CD4-positive, alpha-beta T cell treated with Interleukin-21 for 1 hour (primary cell): ENCODE measurements at regions not wholly inside any gene's neighbourhood (a gene's known extent, or its start where the extent isn't known, plus 50 kb on each side); places are given as distances from the start of the nearest gene placed in this dataset.

Experiments used
- DNase-seq: peaks from one replicate; pipeline ENCODE4 v3.0.0-alpha.2; 2020

- DNase-seq, result no peak
Observed at GRCh38 chr3:148187296-148187695, 510.4 kb upstream of the AGTR1 start.

DNA sequence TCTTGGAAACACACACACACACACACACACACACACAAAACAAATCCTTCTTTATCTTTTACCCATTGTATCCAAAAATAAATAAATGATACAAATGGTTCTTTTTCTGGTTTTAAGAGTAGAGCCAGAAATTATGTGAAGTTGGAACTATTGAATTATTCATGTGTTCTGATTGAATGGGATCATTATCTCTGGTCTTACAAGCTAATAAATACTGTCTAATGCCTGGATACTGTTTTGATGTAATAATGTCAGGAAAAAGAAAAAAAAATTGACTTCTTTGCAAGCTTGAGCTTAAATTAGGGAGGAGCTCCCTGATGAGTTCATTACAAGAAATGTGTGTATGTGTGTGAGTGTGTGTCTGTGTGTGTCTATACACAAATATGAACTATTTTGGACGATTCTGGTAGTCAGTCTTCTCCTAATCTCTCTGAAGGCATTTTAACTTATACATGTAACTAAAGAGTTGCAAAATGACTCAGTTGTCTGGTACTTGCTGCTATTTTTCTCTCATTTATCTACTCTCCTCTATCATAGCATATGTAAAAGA, 507.2 kb upstream of the AGTR1 start:
- DNase-seq, result no peak

GRCh38 chr3:148191966-148192365, 505.7 kb upstream of the AGTR1 start:
- no peak for DNase-seq

- no peak for DNase-seq
Observed at GRCh38 chr3:148197061-148197460, 500.6 kb upstream of the AGTR1 start.

- DNase-seq, result no peak
Observed at GRCh38 chr3:148202386-148202785, 495.3 kb upstream of the AGTR1 start.

GRCh38 chr3:148203297-148204010, 494.2 kb upstream of the AGTR1 start:
- DNase-seq, result no peak

- no peak for DNase-seq
Observed at GRCh38 chr3:148204131-148204530, 493.6 kb upstream of the AGTR1 start.

GRCh38 chr3:148205977-148206376, 491.7 kb upstream of the AGTR1 start:
- DNase-seq, result no peak

DNA sequence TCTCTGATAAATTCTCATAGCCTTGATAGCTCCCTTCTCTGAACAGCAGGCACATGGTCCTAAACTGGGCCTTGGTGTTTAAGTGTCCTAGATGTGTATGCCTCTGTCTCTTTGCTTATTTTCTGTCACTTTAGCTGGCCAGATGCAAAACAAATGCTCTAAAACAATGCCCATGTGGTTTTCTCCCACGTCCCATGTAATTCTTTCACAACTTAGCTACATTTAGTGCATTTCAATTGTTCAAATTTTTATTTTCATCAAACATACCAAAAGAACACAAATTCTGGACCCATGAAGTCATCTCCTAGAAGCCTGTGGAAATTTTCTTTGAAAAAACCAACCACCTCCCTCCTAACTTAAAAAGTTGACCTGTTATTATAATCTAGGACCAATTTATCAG, 491.3 kb upstream of the AGTR1 start:
- no peak for DNase-seq

DNA sequence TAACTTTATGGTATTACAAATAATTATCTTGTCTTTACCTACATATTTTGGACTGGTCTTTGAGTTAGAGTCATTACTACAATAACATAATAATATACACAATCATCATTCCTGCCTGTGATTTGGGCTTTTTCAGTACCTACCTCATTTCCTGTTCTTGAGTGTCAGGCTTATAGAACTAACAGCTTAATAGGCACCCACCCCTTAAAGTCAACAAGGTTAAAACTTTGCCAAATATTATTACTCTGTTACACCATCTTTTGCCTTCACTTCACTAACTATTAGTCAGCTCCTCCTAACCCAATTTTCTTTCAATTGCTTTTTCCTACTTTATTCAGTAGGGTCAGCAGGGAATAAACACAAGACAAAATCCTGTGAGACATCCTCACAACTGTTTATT, 488.7 kb upstream of the AGTR1 start:
- DNase-seq, result no peak

- DNase-seq, result no peak
Observed at GRCh38 chr3:148211725-148212124, 486.0 kb upstream of the AGTR1 start.

DNA sequence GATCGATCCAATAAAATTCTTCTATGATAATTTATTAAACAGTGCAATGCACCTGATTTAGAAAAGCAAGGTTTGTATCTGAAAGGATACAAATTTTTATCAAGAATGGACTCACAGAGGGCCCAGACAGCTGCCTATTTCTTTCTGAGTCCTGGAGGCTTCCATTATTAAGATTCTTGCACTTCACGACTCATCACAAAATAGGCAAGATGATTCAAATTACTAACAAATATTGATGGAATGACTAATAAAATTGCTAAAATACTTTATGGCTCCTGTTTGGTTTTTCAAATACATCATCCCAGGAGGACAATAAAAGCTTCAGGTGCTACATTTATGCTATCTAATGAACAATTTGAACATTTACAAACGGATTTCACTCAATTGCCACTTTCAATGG, 483.0 kb upstream of the AGTR1 start:
- DNase-seq, result no peak

GRCh38 chr3:148217317-148217716, 480.4 kb upstream of the AGTR1 start:
- no peak for DNase-seq

GRCh38 chr3:148218222-148218621, 479.5 kb upstream of the AGTR1 start:
- DNase-seq, result no peak

DNA sequence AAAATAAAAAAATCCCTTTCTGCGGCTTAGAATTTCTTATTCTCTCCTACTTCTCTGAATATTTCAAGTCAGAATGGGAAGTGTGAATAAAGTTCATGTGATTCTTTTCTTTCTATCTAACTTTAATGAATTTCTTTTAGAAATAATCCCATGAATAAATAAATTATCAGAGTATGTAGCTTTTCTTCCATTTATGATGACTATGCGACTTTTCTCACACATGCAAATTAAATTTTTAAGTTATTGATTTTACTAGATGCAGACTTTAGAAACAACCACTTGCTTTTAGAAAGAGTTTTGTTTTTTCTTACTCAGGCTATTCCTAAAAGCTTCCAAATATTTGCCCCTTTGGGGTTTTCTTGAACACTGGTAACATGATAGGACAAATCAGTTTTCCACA, 477.7 kb upstream of the AGTR1 start:
- DNase-seq, result no peak

- no peak for DNase-seq
Observed at GRCh38 chr3:148221303-148221702, 476.4 kb upstream of the AGTR1 start.

GRCh38 chr3:148223266-148223665, 474.4 kb upstream of the AGTR1 start:
- DNase-seq, result no peak

DNA sequence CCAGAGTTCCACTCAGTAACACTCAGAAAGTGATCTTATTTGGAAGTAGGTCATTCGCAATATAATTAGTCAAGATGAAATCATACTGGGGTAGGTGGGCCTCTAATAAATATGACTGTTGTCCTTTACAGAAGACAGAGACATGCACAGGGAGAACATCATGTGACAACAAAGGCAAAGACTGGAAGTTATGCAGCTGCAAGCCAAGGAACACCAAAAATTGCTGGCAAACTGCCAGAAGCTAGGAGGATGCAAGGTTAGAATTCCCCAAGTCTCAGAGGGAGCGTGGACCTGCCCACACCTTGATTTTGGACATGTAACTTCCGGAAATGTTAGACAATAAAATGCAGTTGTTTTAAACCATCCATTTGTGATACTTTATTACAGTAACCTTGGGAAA, 471.5 kb upstream of the AGTR1 start:
- DNase-seq, result no peak

DNA sequence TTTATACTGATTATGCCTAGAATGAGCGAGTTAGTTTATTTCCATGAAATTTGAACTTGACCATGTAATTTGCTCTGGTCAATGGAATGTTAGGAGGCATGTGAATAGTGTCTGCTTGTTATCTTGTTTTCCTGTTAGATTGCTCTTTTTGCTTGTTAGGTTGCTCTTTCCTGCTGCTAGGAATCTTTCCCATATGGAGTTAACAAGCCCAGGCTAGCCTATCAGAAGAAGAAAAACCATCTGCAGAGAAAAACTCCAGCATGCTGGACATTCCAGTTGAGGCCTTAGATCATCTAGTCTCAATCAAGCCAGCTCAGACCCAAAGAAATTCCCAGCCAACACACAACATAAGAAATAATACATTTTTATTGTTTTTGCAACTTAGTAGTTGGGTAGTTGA, 470.2 kb upstream of the AGTR1 start:
- no peak for DNase-seq

DNA sequence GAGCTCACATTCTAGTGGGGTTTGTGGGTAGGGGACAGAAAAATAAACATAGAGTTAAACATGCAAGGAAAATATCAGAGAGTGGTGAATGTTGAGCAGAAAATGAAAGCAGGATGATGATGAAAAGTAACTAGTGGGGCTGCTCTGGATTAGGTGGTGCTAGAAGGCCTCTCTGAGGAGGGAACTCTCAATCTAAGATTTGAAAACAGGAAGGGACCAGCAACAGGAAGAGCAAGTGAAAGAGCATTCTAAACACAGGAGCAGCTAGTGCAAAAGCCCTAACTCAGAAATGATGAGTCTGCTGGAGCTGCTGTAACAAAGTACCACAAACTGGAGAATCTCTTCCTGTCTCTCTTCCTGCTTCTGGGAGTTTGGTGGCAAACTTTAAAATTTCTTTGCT, 468.6 kb upstream of the AGTR1 start:
- DNase-seq, result no peak

DNA sequence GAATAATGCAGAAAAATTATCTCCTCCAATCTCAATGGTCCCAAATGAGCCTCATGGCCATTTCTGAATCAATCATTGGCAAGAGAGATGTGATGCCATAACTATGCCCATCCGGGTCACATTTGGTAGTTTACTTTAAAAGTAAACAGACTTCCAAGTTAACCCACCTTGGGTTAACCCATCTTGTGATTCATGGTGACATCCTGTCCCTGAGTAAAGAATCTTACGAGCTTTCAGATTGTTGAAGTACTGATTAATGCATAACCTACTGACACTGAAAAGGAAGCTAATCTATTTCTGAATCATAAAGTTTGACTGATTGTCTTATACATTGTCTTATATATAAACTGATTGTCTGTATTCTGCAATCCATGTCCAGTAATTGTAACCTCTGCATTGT, 467.2 kb upstream of the AGTR1 start:
- DNase-seq, result no peak

DNA sequence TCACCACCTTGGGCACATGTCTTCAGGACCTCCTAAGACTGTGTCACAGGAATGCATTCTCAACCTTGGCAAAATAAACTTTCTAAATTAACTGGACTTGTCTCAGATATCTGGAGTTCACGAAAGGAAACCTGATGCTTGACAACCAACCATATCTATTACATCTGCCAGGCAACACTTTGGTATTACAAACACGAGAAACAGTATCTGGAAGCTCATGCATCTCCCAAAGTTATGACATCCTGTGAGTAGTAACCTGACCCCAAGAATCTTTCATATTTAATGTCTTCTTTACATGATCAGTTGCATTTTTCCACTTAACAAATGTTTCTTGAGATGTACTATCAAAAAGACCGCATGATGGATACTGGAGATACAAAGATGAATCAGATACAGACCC, 465.3 kb upstream of the AGTR1 start:
- DNase-seq, result no peak

- no peak for DNase-seq
Observed at GRCh38 chr3:148233403-148233802, 464.3 kb upstream of the AGTR1 start.

DNA sequence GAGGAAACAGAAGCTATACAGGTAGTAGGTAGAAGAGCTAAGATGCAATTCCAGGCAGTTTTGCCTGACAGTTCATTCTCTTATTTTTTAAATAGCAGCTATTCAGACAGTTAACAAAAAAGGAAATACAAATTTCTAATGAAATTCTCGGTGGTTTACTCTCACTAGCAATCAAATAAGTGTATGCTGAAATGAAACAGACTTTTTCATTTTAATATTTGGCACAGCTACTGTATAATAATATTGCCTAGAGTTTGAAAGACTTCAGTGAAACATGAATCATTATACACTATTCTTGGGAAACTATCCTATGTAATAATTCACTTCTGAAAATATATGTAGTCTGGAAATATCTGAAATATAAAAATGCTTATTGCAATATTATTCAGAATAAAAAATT, 463.2 kb upstream of the AGTR1 start:
- no peak for DNase-seq

GRCh38 chr3:148235566-148235965, 462.1 kb upstream of the AGTR1 start:
- DNase-seq, result no peak
